Lower lobe of right lung (tissue), 2 donors: ENCODE measurements at regions not wholly inside any gene's neighbourhood (a gene's known extent, or its start where the extent isn't known, plus 50 kb on each side); places are given as distances from the start of the nearest gene placed in this dataset.

Experiments used
- ATAC-seq, 2 donors: fragments of 200-7000 bp; cut with Tn5 transposase; one replicate each; pipeline ENCODE4 v1.9.1; 2020 to 2022; ENCODE audit warnings: mild to moderate bottlenecking in 2 of 2, moderate library complexity in 2 of 2
- DNase-seq: peaks from one replicate; pipeline ENCODE4 v3.0.0-alpha.2; 2020
- H3K27ac ChIP-seq: fragments of 200-600 bp; one replicate; pipeline ENCODE4 v1.8.0; 2022
- H3K27me3 ChIP-seq: fragments of 200-600 bp; one replicate; pipeline ENCODE4 v1.8.0; 2022; ENCODE audit warnings: low read depth
- H3K36me3 ChIP-seq: fragments of 200-600 bp; one replicate; pipeline ENCODE4 v1.8.0; 2022; ENCODE audit warnings: mild to moderate bottlenecking
- H3K4me1 ChIP-seq: fragments of 200-600 bp; one replicate; pipeline ENCODE4 v1.8.0; 2022
- H3K4me3 ChIP-seq: fragments of 200-600 bp; one replicate; pipeline ENCODE4 v1.8.0; 2022; ENCODE audit warnings: mild to moderate bottlenecking
- H3K9me3 ChIP-seq: fragments of 200-600 bp; one replicate; pipeline ENCODE4 v1.8.0; 2022
- intact Hi-C: fragments of 100-400 bp; cut with DNase I; formaldehyde crosslinking; loops from one replicate; pipeline ENCODE4 v1.11.0; 2022
- TF ChIP-seq, protein P1 (sequence below): fragments of 200-600 bp; IDR thresholded peaks from one replicate; pipeline ENCODE4 v1.8.0; 2022; ENCODE audit warnings: antibody characterized with exemption, mild to moderate bottlenecking
- donor health status: DM: no; HTN: yes; CAD: no; lungs with severe emphysema.

GRCh38 chr9:36772449-36773403, 200.0 kb downstream of the MELK start:
- Histone ChIP-seq H3K27ac (no peak overlapping the region), H3K9me3 (no peaks in the 10 kb centered on the region), H3K4me3 (no peak overlapping the region), H3K27me3 (peaks cover 12% of the 10 kb centered on the region), H3K36me3 (no peaks in the 10 kb centered on the region), H3K4me1 (no peaks in the 10 kb centered on the region)
- intact Hi-C loops: no loop called here
- ATAC-seq (peak in 1 of 2 donors; percentile 26), DNase-seq (no peak)
- TF ChIP-seq, protein P1, sequence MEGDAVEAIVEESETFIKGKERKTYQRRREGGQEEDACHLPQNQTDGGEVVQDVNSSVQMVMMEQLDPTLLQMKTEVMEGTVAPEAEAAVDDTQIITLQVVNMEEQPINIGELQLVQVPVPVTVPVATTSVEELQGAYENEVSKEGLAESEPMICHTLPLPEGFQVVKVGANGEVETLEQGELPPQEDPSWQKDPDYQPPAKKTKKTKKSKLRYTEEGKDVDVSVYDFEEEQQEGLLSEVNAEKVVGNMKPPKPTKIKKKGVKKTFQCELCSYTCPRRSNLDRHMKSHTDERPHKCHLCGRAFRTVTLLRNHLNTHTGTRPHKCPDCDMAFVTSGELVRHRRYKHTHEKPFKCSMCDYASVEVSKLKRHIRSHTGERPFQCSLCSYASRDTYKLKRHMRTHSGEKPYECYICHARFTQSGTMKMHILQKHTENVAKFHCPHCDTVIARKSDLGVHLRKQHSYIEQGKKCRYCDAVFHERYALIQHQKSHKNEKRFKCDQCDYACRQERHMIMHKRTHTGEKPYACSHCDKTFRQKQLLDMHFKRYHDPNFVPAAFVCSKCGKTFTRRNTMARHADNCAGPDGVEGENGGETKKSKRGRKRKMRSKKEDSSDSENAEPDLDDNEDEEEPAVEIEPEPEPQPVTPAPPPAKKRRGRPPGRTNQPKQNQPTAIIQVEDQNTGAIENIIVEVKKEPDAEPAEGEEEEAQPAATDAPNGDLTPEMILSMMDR: no peak

DNA sequence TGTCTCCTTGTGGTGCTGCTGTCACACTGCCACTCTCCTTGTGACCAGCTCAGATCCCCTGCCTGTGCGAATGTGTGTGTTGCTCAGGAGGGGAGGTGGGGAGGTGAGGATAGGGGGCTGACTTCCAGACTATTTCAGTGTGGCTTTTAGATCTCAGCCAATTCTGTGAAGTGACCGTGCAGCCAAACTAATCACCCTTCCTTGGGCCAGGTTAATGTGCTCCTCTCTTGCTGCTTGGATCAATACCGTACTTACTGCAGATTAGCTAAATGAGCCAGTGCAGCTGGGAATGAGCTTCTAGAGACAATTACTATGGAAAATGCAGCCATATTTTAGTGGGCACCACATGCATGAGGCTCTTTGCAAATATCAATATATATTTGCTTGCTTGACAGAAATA, 206.0 kb downstream of the MELK start:
- no peak overlapping the region for H3K27ac ChIP-seq
- intact Hi-C loops: no loop called here
- H3K4me1 ChIP-seq: no peaks in the 10 kb centered on the region
- DNase-seq: no peak
- no peak for ATAC-seq
- no peaks in the 10 kb centered on the region for H3K36me3 ChIP-seq
- H3K27me3 ChIP-seq: peaks cover 28% of the 10 kb centered on the region
- H3K4me3 ChIP-seq: no peak overlapping the region
- H3K9me3 ChIP-seq: no peaks in the 10 kb centered on the region
- TF ChIP-seq, protein P1: no peak

DNA sequence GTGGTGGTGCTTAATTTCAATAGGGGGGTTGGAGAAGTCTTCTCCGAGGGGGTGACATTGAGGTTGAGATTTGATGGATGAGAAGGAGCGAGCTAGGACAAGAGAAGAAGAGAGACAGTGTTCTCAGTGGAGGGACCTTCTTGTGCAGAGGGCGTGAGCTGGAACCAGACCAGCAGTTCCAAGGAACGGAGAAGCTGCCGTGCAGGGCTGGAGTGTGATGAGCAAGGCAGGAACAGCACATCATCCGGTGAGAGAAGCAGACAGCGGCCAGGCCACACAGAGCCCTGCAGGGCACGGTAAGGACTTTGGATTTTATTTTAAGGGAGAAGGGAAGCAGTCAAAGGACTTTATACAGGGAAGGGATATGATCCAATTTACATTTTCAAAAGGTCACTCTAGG, 206.9 kb downstream of the MELK start:
- H3K27me3 ChIP-seq: peaks cover 30% of the 10 kb centered on the region
- ATAC-seq (no peak), DNase-seq (no peak)
- intact Hi-C loops: no loop called here
- H3K9me3 ChIP-seq: no peaks in the 10 kb centered on the region
- no peaks in the 10 kb centered on the region for H3K36me3 ChIP-seq
- no peak overlapping the region for H3K27ac ChIP-seq
- H3K4me3 ChIP-seq: no peak overlapping the region
- no peaks in the 10 kb centered on the region for H3K4me1 ChIP-seq
- TF ChIP-seq, protein P1: no peak

- ATAC-seq: peak in 1 of 2 donors; percentile 23
- H3K36me3 ChIP-seq: no peaks in the 10 kb centered on the region
- H3K4me3 ChIP-seq: no peak overlapping the region
- H3K27ac ChIP-seq: no peak overlapping the region
- no peaks in the 10 kb centered on the region for H3K4me1 ChIP-seq
- intact Hi-C loops: no loop called here
- H3K9me3 ChIP-seq: no peaks in the 10 kb centered on the region
- TF ChIP-seq, protein P1: no peak
- H3K27me3 ChIP-seq: peaks cover 30% of the 10 kb centered on the region
- DNase-seq: no peak
Measured at GRCh38 chr9:36780186-36780585, 207.5 kb downstream of the MELK start.

GRCh38 chr9:36781533-36781932, 208.8 kb downstream of the MELK start:
- Histone ChIP-seq H3K27ac (no peak overlapping the region), H3K4me3 (no peak overlapping the region), H3K9me3 (no peaks in the 10 kb centered on the region), H3K4me1 (no peaks in the 10 kb centered on the region), H3K27me3 (peaks cover 30% of the 10 kb centered on the region), H3K36me3 (no peaks in the 10 kb centered on the region)
- TF ChIP-seq, protein P1: no peak
- DNase-seq (no peak), ATAC-seq (no peak)
- intact Hi-C loops: no loop called here
